HepG2 (cell line): ENCODE measurements at regions not wholly inside any gene's neighbourhood (a gene's known extent, or its start where the extent isn't known, plus 50 kb on each side); places are given as distances from the start of the nearest gene placed in this dataset.

Experiments
- ATAC-seq: fragments of 200-7000 bp; cut with Tn5 transposase; 3 replicates; pipeline ENCODE4 v1.9.1; 2020; ENCODE audit warnings: mild to moderate bottlenecking, moderate library complexity
- BruUV-seq: library from RNA; stranded (reverse); fragments of 400-500 nt; replicated peaks from 2 replicates; lab custom pipeline; 2021; lab: Mats Ljungman, UMichigan
- CTCF ChIA-PET: fragments of 300-600 bp; formaldehyde crosslinking; extraction: SDS; loops from one replicate; lab custom pipeline; 2021; ENCODE audit warnings: low total read pairs, inconsistent platforms, low intra/inter-chr PET ratio; lab: Yijun Ruan, JAX
- POLR2A ChIA-PET: fragments of 350-600 bp; sonication (Branson Sonifier 250); formaldehyde crosslinking; loops from one replicate; lab custom pipeline; 2020; ENCODE audit warnings: antibody characterized with exemption, inconsistent platforms; lab: Yijun Ruan, JAX
- DNase-seq: peaks from one replicate; pipeline ENCODE4 v3.0.0-alpha.2; 2015; ENCODE audit warnings: low spot score
- FAIRE-seq: peaks from 3 replicates; lab custom pipeline; 2011; peaks lifted over from hg19 to GRCh38; lab: Jason Lieb, UNC
- H2AFZ ChIP-seq: one replicate; pipeline ENCODE4 v1.6.1; 2011; ENCODE audit warnings: low read length, inconsistent platforms
- H3K27ac ChIP-seq: fragments of 300-600 bp; 3 replicates; pipeline ENCODE4 v1.8.0; 2011; ENCODE audit warnings: mixed run types, mild to moderate bottlenecking, mixed read lengths, low read length, inconsistent platforms; ENCODE audit not compliant: insufficient read depth; ENCODE audit errors: extremely low read length
- H3K27me3 ChIP-seq, 2 experiments: fragments of 200-600 bp in 1 of 2; 2 replicates in 1 of 2; 3 replicates in 1 of 2; pipeline versions ENCODE4 v1.6.0 to v1.8.0; 2011; ENCODE audit warnings: low read length in 2 of 2, mild to moderate bottlenecking in 2 of 2, moderate library complexity in 2 of 2, inconsistent platforms in 1 of 2; ENCODE audit not compliant: insufficient read depth in 2 of 2, control insufficient read depth in 1 of 2
- H3K36me3 ChIP-seq, 2 experiments: fragments of 200-600 bp in 1 of 2; replicated peaks in 1 of 2; 2 replicates in 1 of 2; 3 replicates in 1 of 2; pipeline versions ENCODE4 v1.5.1 to v1.8.0; 2011; ENCODE audit warnings: low read length in 2 of 2, inconsistent platforms in 1 of 2; ENCODE audit not compliant: insufficient read depth in 2 of 2, control insufficient read depth in 1 of 2
- H3K4me1 ChIP-seq: 2 replicates; pipeline ENCODE4 v1.5.1; 2012; ENCODE audit warnings: low read length, inconsistent platforms; ENCODE audit not compliant: insufficient read depth
- H3K4me2 ChIP-seq: 2 replicates; pipeline ENCODE4 v1.6.0; 2011; ENCODE audit warnings: low read depth, low read length, inconsistent platforms
- H3K4me3 ChIP-seq, 3 experiments: fragments of 200-600 bp in 1 of 3; sonication (generic), shearing (Covaris generic) in 1 of 3; replicated peaks in 1 of 3; 2 replicates each; pipeline ENCODE4 v1.5.1; 2011 to 2016; ENCODE audit warnings: low read length in 3 of 3, inconsistent platforms in 2 of 3, low read depth in 2 of 3, mild to moderate bottlenecking in 2 of 3, control low read depth in 1 of 3, mixed read lengths in 1 of 3; ENCODE audit not compliant: insufficient read depth in 1 of 3
- H3K79me2 ChIP-seq: one replicate; pipeline ENCODE4 v1.6.1; 2011; ENCODE audit warnings: low read length, inconsistent platforms; ENCODE audit not compliant: insufficient read depth
- H3K9ac ChIP-seq: 2 replicates; pipeline ENCODE4 v1.6.0; 2011; ENCODE audit warnings: mild to moderate bottlenecking, low read depth, low read length, inconsistent platforms; ENCODE audit not compliant: insufficient read depth
- H3K9me3 ChIP-seq: 2 replicates; pipeline ENCODE4 v1.5.1; 2012; ENCODE audit warnings: mild to moderate bottlenecking, low read length
- H4K20me1 ChIP-seq: 2 replicates; pipeline ENCODE4 v1.6.0; 2011; ENCODE audit warnings: inconsistent platforms, mild to moderate bottlenecking, low read length, moderate library complexity; ENCODE audit not compliant: insufficient read depth
- FOXJ3 ChIP-seq: sonication (generic); formaldehyde crosslinking; IDR thresholded peaks from 2 replicates; pipeline ENCODE4 v1.4.0; 2020; ENCODE audit warnings: missing genetic modification reagents, mild to moderate bottlenecking, borderline replicate concordance
- NFATC3 ChIP-seq: sonication (generic); formaldehyde crosslinking; IDR thresholded peaks from 2 replicates; pipeline ENCODE4 v1.5.1; 2020; ENCODE audit warnings: mild to moderate bottlenecking, missing genetic modification reagents
- NFIC ChIP-seq: IDR thresholded peaks from 2 replicates; pipeline ENCODE4 v1.6.1; 2012; ENCODE audit warnings: mild to moderate bottlenecking, low read length, inconsistent platforms
- NR1H2 ChIP-seq: sonication (generic); formaldehyde crosslinking; IDR thresholded peaks from 2 replicates; pipeline ENCODE4 v1.8.1; 2022; ENCODE audit warnings: low read depth, missing genetic modification reagents, borderline replicate concordance
- SP1 ChIP-seq, 2 experiments: fragments of 450-650 bp in 1 of 2; sonication (generic) in 1 of 2; formaldehyde crosslinking in 1 of 2; IDR thresholded peaks; 2 replicates each; pipeline versions ENCODE4 v1.4.0 to v1.6.1; 2016 to 2020; ENCODE audit warnings: missing genetic modification reagents in 1 of 2
- TCF12 ChIP-seq, 2 experiments: fragments of 450-650 bp in 1 of 2; sonication (generic) in 1 of 2; formaldehyde crosslinking in 1 of 2; IDR thresholded peaks; 2 replicates each; pipeline versions ENCODE4 v1.6.1 to v1.8.0; 2017 to 2022; ENCODE audit warnings: antibody characterized with exemption in 1 of 2, mild to moderate bottlenecking in 1 of 2, missing genetic modification reagents in 1 of 2, moderate library complexity in 1 of 2
- ZFP62 ChIP-seq: sonication (generic); formaldehyde crosslinking; IDR thresholded peaks from 2 replicates; pipeline ENCODE4 v1.4.0; 2020; ENCODE audit warnings: missing genetic modification reagents
- ZNF30 ChIP-seq: sonication (generic); formaldehyde crosslinking; IDR thresholded peaks from 2 replicates; pipeline ENCODE4 v1.5.0; 2020; ENCODE audit warnings: mild to moderate bottlenecking, missing genetic modification reagents
- ZNF335 ChIP-seq: sonication (generic); formaldehyde crosslinking; IDR thresholded peaks from 2 replicates; pipeline ENCODE4 v1.4.0; 2020; ENCODE audit warnings: missing genetic modification reagents
- ZNF580 ChIP-seq: IDR thresholded peaks from 2 replicates; pipeline ENCODE4 v1.6.1; 2016; ENCODE audit warnings: low read depth, borderline replicate concordance
- ZNF597 ChIP-seq: sonication (generic); formaldehyde crosslinking; IDR thresholded peaks from 2 replicates; pipeline ENCODE4 v1.5.0; 2020; ENCODE audit warnings: missing genetic modification reagents
- ZNF619 ChIP-seq: sonication (generic); formaldehyde crosslinking; IDR thresholded peaks from 2 replicates; pipeline ENCODE4 v1.4.0; 2020; ENCODE audit warnings: mild to moderate bottlenecking, missing genetic modification reagents
- ZSCAN22 ChIP-seq: sonication (generic); formaldehyde crosslinking; IDR thresholded peaks from 2 replicates; pipeline ENCODE4 v1.4.0; 2020; ENCODE audit warnings: mild to moderate bottlenecking, missing genetic modification reagents
- WGBS: methylation state at CpG from one replicate; pipeline ENCODE4 v1.1.6; 2017; ENCODE audit warnings: low lambda C conversion rate; 5-methylcytosine and 5-hydroxymethylcytosine counted together
- in situ Hi-C: cut with HindIII; loops from 2 replicates; pipeline ENCODE4 v1.10.0; 2017; ENCODE audit warnings: low pct_unique_long_range_greater_than_20kb; ENCODE audit not compliant: extremely low pct_ligation_motif_present
- intact Hi-C: fragments of 100-400 bp; cut with micrococcal nuclease; formaldehyde crosslinking; loops from one replicate; pipeline ENCODE4 v1.10.0; 2022; ENCODE audit not compliant: unreplicated experiment
- TF ChIP-seq, protein P1 (sequence below): sonication (generic); formaldehyde crosslinking; IDR thresholded peaks from 2 replicates; pipeline ENCODE4 v1.9.0; 2021; ENCODE audit warnings: missing genetic modification reagents, mild to moderate bottlenecking, borderline replicate concordance
- TF ChIP-seq, protein P2 (sequence below): sonication (generic); formaldehyde crosslinking; IDR thresholded peaks from 2 replicates; pipeline ENCODE4 v1.8.1; 2022; ENCODE audit warnings: mild to moderate bottlenecking, missing genetic modification reagents
- TF ChIP-seq, protein P3 (sequence below): sonication (generic); formaldehyde crosslinking; conservative IDR thresholded peaks from 2 replicates; pipeline ENCODE4 v1.4.0; 2020; ENCODE audit warnings: missing genetic modification reagents
- TF ChIP-seq, protein P4 (sequence below): IDR thresholded peaks from 2 replicates; pipeline ENCODE4 v1.6.1; 2016; ENCODE audit warnings: low read depth

DNA sequence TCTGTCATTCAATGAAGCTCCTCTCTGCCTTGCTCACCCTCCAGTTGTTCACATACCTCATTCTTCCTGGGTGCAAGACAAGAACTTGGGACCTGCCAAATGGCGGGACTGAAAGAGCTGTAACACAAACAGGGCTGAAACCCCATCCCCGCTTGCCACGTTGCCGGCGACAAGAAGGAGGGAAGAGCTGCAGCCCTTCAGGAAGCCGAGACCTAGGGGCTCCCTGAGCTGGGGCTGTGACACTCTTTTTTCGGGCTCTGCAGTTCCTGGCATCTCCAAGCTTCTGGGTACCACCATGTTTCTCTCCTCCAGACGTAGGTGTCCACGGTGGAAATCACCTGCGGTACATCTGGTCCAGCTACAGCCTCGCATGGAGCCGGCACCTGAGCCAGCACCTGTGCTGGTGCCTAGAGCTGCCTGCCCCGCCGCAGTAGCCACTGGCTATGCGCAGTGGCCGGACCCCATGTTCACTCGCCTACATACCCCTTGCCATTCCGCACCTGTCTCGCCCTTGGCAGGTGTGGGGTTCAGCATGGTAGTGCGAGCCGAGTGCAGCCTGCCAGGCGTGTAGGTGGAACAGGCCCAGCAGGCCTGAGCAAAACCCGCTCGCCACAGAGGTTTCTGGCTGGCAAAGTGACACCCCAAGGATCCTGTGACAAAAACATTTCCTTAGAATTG lies 367.0 kb upstream of the NEGR1 start:
- Histone ChIP-seq H3K9ac (no peak overlapping the region), H4K20me1 (no peaks in the 10 kb centered on the region), H3K27ac (no peak overlapping the region), H3K4me2 (no peak overlapping the region), H3K4me1 (no peaks in the 10 kb centered on the region), H3K36me3 (no peaks in the 10 kb centered on the region), H2AFZ (no peak overlapping the region), H3K9me3 (peaks cover 10% of the 10 kb centered on the region; the same call in 1 of the 2 replicates), H3K27me3 (no peaks in the 10 kb centered on the region), H3K79me2 (no peaks in the 10 kb centered on the region), H3K4me3 (no peak overlapping the region)
- ChIA-PET CTCF (no interaction called here), POLR2A (no interaction called here)
- ATAC-seq (no peak), DNase-seq (no peak), FAIRE-seq (no peak)
- intact Hi-C loops (no loop called here), in situ Hi-C loops (no loop called here)
- WGBS: 51% methylated on average over 12 of the region's 24 CpGs
- BruUV-seq: no TSS peak
- TF ChIP-seq, protein P1, sequence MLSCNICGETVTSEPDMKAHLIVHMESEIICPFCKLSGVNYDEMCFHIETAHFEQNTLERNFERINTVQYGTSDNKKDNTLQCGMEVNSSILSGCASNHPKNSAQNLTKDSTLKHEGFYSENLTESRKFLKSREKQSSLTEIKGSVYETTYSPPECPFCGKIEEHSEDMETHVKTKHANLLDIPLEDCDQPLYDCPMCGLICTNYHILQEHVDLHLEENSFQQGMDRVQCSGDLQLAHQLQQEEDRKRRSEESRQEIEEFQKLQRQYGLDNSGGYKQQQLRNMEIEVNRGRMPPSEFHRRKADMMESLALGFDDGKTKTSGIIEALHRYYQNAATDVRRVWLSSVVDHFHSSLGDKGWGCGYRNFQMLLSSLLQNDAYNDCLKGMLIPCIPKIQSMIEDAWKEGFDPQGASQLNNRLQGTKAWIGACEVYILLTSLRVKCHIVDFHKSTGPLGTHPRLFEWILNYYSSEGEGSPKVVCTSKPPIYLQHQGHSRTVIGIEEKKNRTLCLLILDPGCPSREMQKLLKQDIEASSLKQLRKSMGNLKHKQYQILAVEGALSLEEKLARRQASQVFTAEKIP: no peak
- no peak for TF ChIP-seq NFIC
- TF ChIP-seq, protein P2, sequence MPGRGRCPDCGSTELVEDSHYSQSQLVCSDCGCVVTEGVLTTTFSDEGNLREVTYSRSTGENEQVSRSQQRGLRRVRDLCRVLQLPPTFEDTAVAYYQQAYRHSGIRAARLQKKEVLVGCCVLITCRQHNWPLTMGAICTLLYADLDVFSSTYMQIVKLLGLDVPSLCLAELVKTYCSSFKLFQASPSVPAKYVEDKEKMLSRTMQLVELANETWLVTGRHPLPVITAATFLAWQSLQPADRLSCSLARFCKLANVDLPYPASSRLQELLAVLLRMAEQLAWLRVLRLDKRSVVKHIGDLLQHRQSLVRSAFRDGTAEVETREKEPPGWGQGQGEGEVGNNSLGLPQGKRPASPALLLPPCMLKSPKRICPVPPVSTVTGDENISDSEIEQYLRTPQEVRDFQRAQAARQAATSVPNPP (CRISPR knock-in tag): no peak
- no peak for TF ChIP-seq NR1H2 (CRISPR knock-in tag)
- no peak for TF ChIP-seq NFATC3 (CRISPR knock-in tag)
- no peak for TF ChIP-seq ZNF597 (CRISPR knock-in tag)
- no peak for TF ChIP-seq ZNF580 (CRISPR knock-in tag)
- no peak for TF ChIP-seq ZSCAN22 (CRISPR knock-in tag)
- TF ChIP-seq, protein P3, sequence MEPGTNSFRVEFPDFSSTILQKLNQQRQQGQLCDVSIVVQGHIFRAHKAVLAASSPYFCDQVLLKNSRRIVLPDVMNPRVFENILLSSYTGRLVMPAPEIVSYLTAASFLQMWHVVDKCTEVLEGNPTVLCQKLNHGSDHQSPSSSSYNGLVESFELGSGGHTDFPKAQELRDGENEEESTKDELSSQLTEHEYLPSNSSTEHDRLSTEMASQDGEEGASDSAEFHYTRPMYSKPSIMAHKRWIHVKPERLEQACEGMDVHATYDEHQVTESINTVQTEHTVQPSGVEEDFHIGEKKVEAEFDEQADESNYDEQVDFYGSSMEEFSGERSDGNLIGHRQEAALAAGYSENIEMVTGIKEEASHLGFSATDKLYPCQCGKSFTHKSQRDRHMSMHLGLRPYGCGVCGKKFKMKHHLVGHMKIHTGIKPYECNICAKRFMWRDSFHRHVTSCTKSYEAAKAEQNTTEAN: no peak
- TF ChIP-seq, protein P4, sequence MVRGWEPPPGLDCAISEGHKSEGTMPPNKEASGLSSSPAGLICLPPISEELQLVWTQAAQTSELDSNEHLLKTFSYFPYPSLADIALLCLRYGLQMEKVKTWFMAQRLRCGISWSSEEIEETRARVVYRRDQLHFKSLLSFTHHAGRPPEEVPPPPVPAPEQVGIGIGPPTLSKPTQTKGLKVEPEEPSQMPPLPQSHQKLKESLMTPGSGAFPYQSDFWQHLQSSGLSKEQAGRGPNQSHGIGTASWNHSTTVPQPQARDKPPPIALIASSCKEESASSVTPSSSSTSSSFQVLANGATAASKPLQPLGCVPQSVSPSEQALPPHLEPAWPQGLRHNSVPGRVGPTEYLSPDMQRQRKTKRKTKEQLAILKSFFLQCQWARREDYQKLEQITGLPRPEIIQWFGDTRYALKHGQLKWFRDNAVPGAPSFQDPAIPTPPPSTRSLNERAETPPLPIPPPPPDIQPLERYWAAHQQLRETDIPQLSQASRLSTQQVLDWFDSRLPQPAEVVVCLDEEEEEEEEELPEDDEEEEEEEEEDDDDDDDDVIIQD: no peak
- TF ChIP-seq ZNF619: no peak
- no peak for TF ChIP-seq ZNF335 (CRISPR knock-in tag)
- no peak for TF ChIP-seq ZNF30
- no peak for TF ChIP-seq ZFP62 (CRISPR knock-in tag)
- TF ChIP-seq FOXJ3 (CRISPR knock-in tag): no peak
- no peak for TF ChIP-seq TCF12 (IDR thresholded peaks at IDR 0.05)
- TF ChIP-seq TCF12 (CRISPR knock-in tag; IDR thresholded peaks at IDR 0.05): no peak
- no peak for TF ChIP-seq SP1 (IDR thresholded peaks at IDR 0.05)
- TF ChIP-seq SP1 (CRISPR knock-in tag; IDR thresholded peaks at IDR 0.05): no peak
